Loucy (cell line): ENCODE measurements at regions not wholly inside any gene's neighbourhood (a gene's known extent, or its start where the extent isn't known, plus 50 kb on each side); places are given as distances from the start of the nearest gene placed in this dataset.

Source experiments
- H2AFZ ChIP-seq: fragments of 200-600 bp; sonication (generic); 2 replicates; pipeline ENCODE4 v1.6.0; 2016; ENCODE audit warnings: antibody characterized with exemption, mild to moderate bottlenecking, low read length, moderate library complexity
- H3F3A ChIP-seq: fragments of 200-600 bp; 2 replicates; pipeline ENCODE4 v1.6.0; 2016; ENCODE audit warnings: antibody characterized with exemption, low read depth, mild to moderate bottlenecking
- H3K27me3 ChIP-seq: fragments of 200-600 bp; sonication (generic); 2 replicates; pipeline ENCODE4 v1.6.1; 2014; ENCODE audit warnings: low read length, mild to moderate bottlenecking; ENCODE audit not compliant: insufficient read depth, poor library complexity, severe bottlenecking
- H3K36me3 ChIP-seq: fragments of 200-600 bp; sonication (generic); 2 replicates; pipeline ENCODE4 v1.6.1; 2016; ENCODE audit warnings: low read length; ENCODE audit not compliant: insufficient read depth
- H3K4me1 ChIP-seq: fragments of 200-600 bp; sonication (generic); 2 replicates; pipeline ENCODE4 v1.5.1; 2014; ENCODE audit warnings: low read length, mild to moderate bottlenecking; ENCODE audit not compliant: insufficient read depth, poor library complexity, severe bottlenecking
- H3K4me2 ChIP-seq: fragments of 200-600 bp; sonication (generic); 2 replicates; pipeline ENCODE4 v1.6.0; 2014; ENCODE audit warnings: antibody characterized with exemption, low read length, low read depth, mild to moderate bottlenecking; ENCODE audit not compliant: poor library complexity, severe bottlenecking
- H3K4me3 ChIP-seq: fragments of 200-600 bp; sonication (generic); 2 replicates; pipeline ENCODE4 v1.5.1; 2014; ENCODE audit warnings: low read length, mild to moderate bottlenecking, mixed read lengths; ENCODE audit not compliant: poor library complexity, severe bottlenecking
- H3K79me2 ChIP-seq: fragments of 200-600 bp; sonication (generic); 2 replicates; pipeline ENCODE4 v1.6.1; 2014; ENCODE audit warnings: low read length; ENCODE audit not compliant: insufficient read depth
- H3K9ac ChIP-seq: fragments of 200-600 bp; sonication (generic); 2 replicates; pipeline ENCODE4 v1.6.0; 2014; ENCODE audit warnings: mild to moderate bottlenecking, low read depth, low read length, moderate library complexity; ENCODE audit not compliant: poor library complexity, severe bottlenecking
- H3K9me2 ChIP-seq: fragments of 200-600 bp; sonication (generic); replicated peaks from 2 replicates; pipeline ENCODE4 v1.6.1; 2016; ENCODE audit warnings: low read depth, low read length, mixed read lengths
- H3K9me3 ChIP-seq: fragments of 200-600 bp; sonication (generic); 2 replicates; pipeline ENCODE4 v1.6.1; 2014; ENCODE audit warnings: mild to moderate bottlenecking, antibody characterized with exemption, low read length, low read depth; ENCODE audit not compliant: insufficient read depth
- H4K20me1 ChIP-seq: fragments of 200-600 bp; sonication (generic); 2 replicates; pipeline ENCODE4 v1.6.0; 2014; ENCODE audit warnings: antibody characterized with exemption, low read length, mild to moderate bottlenecking; ENCODE audit not compliant: insufficient read depth, poor library complexity, severe bottlenecking
- CTCF ChIP-seq: fragments of 200-600 bp; sonication (generic); conservative IDR thresholded peaks from 2 replicates; pipeline ENCODE4 v1.5.1; 2014; ENCODE audit warnings: mild to moderate bottlenecking, antibody characterized with exemption, low read length
- EZH2phosphoT487 ChIP-seq: fragments of 200-600 bp; IDR thresholded peaks from 2 replicates; pipeline ENCODE4 v1.6.1; 2018; ENCODE audit warnings: antibody characterized with exemption, mild to moderate bottlenecking, moderate library complexity, borderline replicate concordance

GRCh38 chr20:56929606-56930005 lies 300.5 kb downstream of the TFAP2C start:
- Histone ChIP-seq H3K4me2 (no peak overlapping the region), H4K20me1 (no peaks in the 10 kb centered on the region), H3K79me2 (no peaks in the 10 kb centered on the region), H3K9ac (no peak overlapping the region), H3K9me3 (no peaks in the 10 kb centered on the region; the same call in 1 of the 2 replicates), H3K4me3 (no peak overlapping the region), H2AFZ (no peak overlapping the region), H3K4me1 (no peaks in the 10 kb centered on the region), H3K36me3 (no peaks in the 10 kb centered on the region), H3K27me3 (no peaks in the 10 kb centered on the region), H3F3A (no peaks in the 10 kb centered on the region), H3K9me2 (no peaks in the 10 kb centered on the region)
- TF ChIP-seq EZH2phosphoT487, result no peak
- TF ChIP-seq CTCF, result no peak

- no peaks in the 10 kb centered on the region for H3K79me2 ChIP-seq
- no peaks in the 10 kb centered on the region; the same call in 1 of the 2 replicates for H3K9me3 ChIP-seq
- H3K4me1 ChIP-seq, result no peaks in the 10 kb centered on the region
- no peak overlapping the region for H2AFZ ChIP-seq
- H3K9ac ChIP-seq, result no peak overlapping the region
- H3K4me2 ChIP-seq, result no peak overlapping the region
- TF ChIP-seq EZH2phosphoT487, result no peak
- no peak for TF ChIP-seq CTCF
- no peaks in the 10 kb centered on the region for H3K36me3 ChIP-seq
- H3K27me3 ChIP-seq, result no peaks in the 10 kb centered on the region
- H3K4me3 ChIP-seq, result no peak overlapping the region
- H3K9me2 ChIP-seq, result no peaks in the 10 kb centered on the region
- H4K20me1 ChIP-seq, result no peaks in the 10 kb centered on the region
- no peaks in the 10 kb centered on the region for H3F3A ChIP-seq
These were observed 301.8 kb downstream of the TFAP2C start for GRCh38 chr20:56930876-56931275.

- Histone ChIP-seq H3K4me1 (no peaks in the 10 kb centered on the region), H3K4me3 (no peak overlapping the region), H3K9ac (no peak overlapping the region), H3K79me2 (no peaks in the 10 kb centered on the region), H3K4me2 (no peak overlapping the region), H3K9me2 (no peaks in the 10 kb centered on the region), H3K36me3 (no peaks in the 10 kb centered on the region), H3F3A (no peaks in the 10 kb centered on the region), H3K9me3 (no peaks in the 10 kb centered on the region; the same call in 1 of the 2 replicates), H2AFZ (no peak overlapping the region), H4K20me1 (no peaks in the 10 kb centered on the region), H3K27me3 (no peaks in the 10 kb centered on the region)
- TF ChIP-seq EZH2phosphoT487 (no peak), CTCF (no peak)
These were observed 303.6 kb downstream of the TFAP2C start for GRCh38 chr20:56932575-56933330.
